NCI-H82 treated with DMSO at 0.1 percent for 48 hours (cell line): ENCODE measurements at regions not wholly inside any gene's neighbourhood (a gene's known extent, or its start where the extent isn't known, plus 50 kb on each side); places are given as distances from the start of the nearest gene placed in this dataset.
A peak's percentile ranks its signal among the peaks of the same experiment; 100 is the strongest.

Experiments
- DNase-seq: peaks from one replicate; lab custom pipeline; 2025; ENCODE audit not compliant: unreplicated experiment; lab: John Stamatoyannopoulos, UW

DNA sequence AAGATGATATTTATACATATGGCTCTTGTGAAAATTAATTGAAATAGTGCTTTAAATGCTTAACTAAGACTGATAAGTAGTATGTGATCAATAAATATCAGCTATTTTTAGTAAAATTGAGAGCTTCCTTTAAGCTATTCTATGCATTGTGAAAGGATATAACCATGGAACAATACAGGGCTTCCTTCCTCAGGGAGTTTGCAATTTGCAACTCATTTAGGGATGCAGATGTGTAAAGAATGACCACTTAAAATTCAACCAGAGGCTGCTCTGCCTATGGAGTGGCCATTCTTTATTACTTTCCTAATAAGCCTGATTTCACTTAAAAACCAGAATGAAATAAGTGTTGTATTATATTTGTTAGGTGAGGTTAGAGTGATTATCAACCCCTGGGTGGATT, 103.2 kb upstream of the PRICKLE1 start:
- DNase-seq = no peak

DNA sequence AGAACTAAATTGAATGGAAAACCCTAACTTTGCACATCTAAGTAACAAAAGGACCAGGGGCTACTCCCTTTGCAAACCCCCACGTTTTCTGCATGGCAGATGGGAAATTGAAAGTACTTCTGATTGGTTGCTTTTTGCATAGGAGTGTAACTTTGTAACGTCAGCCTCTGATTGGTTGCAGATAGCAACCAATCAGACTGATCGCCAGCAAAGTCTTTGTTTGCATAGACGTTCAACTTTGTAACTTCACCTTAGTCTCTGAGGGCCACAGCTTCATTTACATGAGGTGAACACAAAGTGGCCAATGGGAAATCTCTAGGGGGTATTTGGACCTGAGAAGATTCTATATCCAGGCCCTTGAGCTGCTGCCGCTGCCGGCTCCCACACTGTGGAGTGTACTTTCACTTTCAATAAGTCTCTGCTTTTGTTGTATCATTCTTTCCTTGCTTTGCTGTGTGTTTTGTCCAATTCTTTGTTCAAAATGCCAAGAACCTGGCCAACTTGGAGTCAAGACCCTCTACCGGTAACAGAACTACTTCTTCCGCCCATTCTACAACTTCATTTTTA, 102.5 kb upstream of the PRICKLE1 start:
- DNase-seq = no peak

DNA sequence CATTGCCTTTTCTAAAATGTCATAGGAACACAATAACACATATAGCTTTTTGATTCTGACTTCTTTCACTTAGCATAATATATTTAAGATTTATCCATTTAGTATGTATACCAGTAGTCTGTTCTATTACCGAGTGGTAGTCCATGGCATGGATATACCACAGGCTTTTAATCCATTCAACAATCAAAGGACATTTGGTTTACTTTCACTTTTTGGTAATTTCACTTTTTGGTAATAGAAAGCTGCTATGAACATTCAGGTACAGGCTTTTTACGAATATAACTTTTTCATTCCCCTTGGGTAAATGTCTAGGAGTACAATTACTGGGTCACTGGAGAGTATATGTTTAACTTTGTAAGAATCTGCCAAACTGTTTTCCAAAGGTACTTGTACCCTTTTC, 100.7 kb upstream of the PRICKLE1 start:
- DNase-seq = no peak

DNA sequence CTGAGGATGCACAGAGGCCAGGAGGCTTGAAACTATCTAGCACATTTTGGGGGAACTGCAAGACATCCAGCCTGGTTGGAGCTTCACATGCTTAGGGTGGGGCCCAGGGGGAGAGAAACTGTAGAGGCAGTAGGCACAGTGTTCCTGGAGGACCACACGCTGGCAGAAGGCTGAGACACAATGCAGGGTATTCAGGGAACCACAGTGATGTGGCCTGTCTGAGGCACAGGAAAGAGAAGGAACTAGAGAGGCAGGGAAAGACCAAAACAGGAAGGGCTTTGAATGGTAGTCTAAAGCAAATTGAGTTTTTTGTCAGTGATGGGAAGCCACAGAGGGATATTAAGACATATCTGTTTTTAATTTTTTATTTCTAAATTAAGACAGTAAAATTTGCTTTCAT, 100.2 kb upstream of the PRICKLE1 start:
- no peak for DNase-seq

DNA sequence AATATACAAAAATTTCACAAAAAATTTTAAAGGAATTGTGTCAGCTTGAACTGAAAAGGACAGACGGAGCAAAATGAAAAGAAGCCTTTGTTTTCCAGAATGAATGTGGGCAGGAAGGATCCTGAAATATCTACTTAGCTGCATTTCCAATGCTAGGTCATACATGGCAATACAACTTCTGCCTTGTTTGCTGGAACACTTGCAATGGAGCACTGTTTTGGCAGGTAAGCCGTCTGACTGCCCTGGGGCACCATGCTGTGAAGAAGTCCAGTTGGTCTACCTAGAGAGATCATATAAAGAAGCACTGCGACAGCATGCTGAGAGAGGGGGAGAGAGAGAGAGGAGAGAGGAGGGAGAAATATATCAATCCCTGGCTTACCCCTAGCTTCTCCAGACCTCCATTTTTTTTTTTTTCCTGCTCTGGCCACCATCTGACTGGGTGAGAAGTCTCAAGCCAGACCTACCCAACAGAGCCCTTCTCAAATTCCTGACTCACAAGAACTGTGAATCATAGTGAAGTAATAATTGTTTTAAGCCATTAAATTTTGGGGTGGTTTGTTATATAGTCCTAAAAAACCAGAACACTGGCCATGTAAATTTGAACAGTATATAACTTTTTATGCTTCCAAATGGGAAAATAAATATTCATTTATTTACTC, 97.1 kb upstream of the PRICKLE1 start:
- DNase-seq = no peak

DNA sequence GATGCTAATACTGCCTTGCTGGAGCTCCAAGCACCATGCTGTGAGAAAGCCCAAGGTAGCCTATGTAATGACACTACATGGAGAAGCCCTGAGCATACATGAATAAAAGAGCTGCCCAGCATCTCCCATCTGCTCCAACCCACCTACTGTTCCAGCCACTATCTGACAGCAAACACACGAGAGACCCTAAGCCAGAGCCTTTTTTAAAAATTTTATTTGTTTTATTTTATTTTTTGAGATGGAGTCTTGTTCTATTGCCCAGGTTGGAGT, 95.2 kb upstream of the PRICKLE1 start:
- DNase-seq = no peak

DNA sequence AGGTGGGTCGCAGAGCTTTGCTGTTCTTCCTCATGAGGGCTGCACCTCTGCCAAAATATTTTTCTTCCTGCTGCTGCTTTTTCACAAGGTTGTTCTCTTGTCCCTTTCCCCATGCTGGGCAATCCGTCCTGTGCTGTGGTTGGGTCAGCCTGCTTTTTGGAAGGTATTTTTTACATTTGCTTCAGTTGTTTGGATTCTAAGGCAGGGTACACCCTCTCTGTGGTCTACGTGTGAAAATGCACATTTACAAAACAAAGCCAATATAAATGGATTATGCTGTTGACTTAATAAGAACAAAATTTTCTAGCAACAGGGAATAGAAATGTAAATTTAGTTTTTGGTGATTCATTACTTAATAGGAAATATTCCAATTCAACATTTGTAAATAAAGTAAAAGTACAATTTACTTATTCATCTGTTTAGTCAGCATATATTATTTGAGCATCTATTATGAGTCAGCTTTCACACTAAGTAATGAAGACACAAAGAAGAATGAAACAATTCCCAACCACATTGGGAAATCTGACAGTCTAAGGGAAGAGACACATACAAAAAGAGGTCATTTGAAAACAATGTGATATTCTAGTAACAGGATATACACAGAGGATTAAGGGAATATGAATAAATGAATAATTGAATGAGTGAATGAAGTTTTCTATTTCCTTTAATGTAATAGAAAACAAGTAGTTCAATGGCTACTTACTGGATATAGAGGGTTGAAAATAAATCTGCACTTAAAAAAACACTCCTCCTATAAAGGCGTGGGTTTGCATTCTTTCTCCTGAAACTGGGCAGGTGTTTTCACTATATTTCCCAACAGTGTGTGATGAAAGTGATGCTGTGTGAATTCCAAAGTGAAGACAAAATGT, 94.6 kb upstream of the PRICKLE1 start:
- DNase-seq = no peak

DNA sequence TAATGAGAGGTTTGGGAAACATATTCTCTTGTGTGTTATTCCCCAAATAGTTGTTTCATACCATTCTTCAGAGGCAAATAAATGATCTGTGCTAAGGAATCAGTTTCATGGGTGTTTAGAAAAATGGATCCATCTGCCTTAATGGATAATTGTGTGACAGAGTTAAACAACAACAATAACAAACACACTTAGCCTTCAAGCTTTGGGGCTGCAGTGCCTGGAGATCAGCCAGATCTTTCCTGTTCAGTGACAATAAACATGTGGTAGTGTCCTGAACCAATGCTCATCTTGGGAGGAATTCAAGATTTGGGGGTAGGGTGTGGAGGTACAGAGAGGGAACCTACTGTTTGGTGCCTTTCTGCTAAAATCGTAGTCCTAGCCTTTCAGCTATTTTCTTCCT, 93.7 kb upstream of the PRICKLE1 start:
- no peak for DNase-seq

DNA sequence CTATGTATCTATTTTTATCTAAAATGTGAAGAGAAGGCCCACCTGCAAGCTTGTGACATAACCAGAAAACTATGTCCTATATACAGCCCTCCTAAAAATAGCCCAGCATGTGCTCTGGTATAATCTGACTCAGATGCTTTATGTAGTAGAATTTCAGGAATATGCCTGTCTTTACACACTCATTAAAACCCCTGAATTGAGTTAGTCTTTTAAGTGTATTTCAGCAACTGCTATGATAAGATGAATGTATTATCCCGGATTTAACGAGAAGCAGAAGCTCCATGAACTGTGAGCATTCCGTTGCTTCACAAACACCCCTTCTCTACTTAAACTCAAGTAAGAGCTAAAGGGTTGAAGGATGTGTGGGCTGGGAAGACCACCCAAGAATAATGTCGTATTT, 89.9 kb upstream of the PRICKLE1 start:
- no peak for DNase-seq

DNA sequence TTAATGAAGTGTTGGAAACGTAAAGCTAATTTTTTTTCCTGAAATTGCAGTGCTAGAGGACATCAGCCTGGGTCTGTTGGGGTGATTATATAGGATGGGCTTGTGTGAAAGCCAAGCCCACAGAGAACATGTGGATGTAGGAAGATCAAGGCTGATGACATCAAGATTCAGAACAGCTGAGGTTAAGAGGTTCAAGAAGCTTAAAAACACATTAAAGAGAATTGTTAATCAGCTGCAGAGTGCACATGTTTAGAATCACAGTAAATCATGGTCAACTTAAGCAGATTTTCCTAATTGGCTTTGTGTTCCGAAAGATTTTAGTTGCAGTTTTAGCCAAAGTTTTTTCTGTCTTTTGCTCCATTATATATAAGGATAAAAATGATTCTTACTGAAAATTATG, 87.9 kb upstream of the PRICKLE1 start:
- peak; percentile 93 for DNase-seq

DNA sequence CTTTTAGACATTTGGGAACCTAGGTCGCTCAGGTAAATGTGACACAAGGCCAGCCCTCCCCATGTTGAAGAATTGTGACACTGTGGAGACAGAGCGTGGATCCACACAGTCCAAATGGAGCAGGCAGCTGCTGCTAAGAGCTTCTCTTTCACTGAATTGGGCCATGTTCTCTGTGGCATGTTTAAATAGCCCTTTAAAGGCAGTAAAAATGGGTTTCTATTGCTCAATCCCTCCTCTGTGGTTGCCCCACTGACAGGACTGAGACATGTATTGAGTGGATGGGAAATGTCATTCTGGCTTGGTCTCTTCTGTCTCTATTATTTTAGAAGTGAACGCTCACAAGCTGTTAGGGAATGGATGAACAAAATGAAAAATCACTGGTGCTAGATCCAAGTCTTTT, 84.0 kb upstream of the PRICKLE1 start:
- no peak for DNase-seq

DNA sequence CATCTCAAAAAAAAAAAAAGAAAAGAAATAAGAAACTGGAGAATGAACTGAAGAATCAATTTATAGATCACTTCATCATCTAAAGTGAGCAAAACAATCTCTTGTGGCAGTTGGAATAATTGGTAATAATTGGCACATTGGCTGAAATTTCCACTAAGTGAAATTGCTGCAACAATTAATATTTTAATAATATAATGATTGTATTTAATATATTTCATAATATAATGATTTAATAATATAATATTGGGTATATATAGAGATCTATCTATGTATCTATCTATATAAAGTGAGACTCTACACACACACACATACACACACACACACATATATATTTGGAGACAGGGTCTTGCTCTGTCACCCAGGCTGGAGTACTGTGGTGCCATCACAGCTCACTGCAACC, 81.2 kb upstream of the PRICKLE1 start:
- no peak for DNase-seq

DNA sequence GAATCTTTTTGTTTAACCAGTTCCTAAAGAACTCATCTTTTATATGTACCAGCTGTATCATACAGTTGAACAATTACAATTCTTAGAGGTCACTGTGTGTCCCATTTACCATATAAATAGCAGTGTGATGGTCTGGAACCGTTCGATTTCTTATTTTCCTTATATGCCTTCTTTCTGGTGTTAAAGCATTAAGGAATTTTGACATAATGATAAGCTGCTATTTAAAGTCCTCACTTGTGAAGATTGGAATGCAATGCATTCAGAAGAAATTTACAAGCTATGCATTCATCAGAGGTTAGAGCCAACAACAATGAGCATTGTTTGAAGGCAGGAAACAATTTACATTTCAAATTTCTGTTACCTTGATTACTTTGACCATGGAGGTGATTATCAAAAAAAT, 80.0 kb upstream of the PRICKLE1 start:
- DNase-seq = no peak

DNA sequence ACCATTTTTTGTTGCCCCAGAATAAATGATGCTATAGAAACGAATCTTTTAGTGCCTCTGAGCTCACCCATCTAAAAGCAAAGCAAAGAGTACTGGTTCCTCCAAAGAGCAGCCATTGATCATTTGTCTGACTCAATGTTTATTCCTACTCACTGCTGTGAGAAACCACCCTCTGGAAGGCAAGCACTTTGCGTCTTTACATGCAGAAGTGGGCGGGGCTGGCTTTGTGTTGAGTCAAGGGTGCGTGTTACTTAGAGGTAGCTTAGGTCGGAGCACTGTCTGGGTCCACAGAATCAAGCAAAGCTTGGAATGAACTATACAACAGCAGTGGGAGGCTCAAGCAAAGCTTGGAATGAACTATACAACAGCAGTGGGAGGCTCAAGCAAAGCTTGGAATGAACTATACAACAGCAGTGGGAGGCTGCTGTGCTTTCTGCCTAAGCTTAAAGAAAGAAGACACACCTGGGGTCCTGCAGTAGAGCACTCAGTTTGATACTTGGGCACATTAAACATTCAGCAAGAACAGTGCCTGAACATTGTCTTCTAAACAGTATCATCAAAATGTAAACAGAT, 77.2 kb upstream of the PRICKLE1 start:
- DNase-seq = no peak

DNA sequence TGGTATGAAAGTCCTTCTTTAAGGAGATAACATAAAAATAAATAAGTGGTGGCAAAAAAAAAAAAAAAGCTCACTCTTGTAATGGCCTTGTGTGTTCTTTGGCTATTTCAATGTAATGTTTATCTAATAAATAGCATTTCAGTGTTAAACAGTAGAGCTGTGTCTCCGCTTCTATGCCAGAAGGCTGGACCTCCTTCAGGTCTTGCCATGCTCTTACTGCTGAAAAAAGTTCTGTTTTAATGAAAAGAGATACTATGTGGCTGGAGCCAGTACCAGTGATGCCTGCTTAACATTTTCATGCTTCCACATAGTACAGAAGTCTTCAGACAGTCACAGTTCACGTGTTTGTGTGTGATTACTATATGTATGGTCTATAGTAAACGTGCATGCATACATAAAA, 74.1 kb upstream of the PRICKLE1 start:
- no peak for DNase-seq

DNA sequence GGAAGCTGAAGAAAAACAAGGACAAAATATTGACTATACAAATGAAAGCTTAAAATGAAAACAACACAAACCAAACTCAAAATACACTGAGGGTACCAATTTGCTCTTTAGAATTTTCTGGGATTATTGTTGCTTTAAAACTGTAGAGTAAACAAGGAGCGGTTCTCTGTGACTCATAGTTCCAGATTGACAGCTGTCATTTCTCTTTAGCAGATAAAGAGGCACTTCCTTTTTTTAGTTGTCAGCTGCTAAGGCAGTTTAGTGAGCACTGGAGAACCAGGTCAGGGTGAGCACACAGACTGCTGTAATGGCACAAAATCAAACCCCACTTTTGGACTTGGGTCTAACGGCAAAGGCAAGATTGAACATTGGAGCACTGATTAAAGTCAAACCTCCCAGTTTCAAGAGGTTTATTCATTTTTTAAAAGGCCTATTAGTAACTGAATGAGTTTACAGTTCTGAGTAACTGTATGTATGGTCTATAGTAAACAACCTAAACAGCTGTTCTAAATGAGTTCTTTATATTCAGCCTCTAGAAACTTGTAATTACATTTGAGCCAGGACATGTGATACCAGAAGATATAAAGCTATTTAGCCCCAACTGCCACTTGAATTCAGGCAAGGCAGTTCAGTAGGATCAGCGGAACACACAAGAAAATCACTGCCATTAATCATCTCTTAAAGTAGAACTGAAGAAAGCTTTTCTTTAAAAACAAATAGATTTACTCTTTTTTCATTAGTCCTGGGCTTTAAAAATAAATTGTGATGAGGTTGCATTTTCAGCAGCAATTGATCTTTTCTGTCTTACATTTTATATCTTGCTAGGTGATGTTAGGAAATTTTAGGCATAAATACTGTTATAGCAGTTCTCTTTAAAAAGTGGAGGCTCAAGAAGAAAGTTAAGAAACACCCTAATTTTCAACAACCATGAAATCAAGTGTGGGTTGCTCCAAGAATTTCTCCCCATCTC, 71.7 kb upstream of the PRICKLE1 start:
- DNase-seq = peak; percentile 15

DNA sequence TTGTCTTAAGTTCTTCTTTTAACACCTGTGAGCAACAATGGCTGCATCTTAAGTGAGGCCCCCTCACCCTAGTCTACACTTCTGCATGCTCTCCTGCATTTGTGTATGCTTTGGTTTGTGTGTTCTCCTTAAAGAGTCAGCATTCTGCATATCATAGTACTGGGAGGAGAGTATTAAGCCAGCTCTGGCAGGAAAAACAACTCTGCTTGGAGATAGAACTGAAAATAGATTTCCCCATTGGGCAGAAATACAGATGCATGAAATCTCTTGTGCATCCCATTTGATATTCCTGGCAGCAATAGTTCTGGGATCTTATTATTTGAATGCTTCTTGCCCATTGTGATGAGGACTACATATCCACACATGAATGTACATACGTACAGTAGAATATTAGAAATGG, 70.6 kb upstream of the PRICKLE1 start:
- no peak for DNase-seq

DNA sequence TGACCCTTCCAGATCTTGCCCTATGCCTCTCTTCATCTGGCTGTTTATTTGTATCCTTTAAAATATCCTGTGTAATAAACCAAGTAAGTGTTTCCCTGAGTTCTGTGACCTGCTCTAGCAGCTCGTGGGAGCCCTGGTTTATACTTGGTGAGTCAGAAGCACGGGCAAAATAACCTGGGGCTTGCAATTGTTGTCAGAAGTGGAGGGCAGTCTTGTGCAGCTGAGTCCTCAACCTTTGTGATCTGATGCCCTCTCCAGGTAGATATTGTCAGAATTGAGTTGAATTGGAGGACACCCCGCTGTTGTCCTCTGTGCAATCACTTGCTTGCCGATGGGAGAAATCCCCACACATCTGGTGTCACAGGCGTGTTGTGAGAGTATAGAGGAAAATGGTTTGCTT, 62.5 kb upstream of the PRICKLE1 start:
- DNase-seq = no peak

DNA sequence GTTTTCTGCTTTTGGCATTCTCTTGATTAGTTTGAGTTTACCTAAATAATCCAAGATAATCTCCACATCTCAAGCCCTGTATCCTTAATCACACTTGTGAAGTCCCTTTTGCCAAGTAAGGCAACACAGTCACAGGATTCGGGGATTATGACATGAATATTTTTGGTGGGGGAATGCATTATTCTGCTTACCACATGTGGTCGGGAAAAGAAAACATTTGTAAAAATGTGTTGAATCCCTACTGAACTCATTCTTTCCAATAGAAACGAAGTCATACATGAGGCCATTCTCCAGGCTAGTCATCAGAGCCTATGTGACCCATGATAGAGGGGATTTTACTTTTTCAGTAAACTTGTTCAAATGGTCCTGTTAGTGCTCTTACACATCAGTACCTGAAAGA, 58.5 kb upstream of the PRICKLE1 start:
- no peak for DNase-seq

DNA sequence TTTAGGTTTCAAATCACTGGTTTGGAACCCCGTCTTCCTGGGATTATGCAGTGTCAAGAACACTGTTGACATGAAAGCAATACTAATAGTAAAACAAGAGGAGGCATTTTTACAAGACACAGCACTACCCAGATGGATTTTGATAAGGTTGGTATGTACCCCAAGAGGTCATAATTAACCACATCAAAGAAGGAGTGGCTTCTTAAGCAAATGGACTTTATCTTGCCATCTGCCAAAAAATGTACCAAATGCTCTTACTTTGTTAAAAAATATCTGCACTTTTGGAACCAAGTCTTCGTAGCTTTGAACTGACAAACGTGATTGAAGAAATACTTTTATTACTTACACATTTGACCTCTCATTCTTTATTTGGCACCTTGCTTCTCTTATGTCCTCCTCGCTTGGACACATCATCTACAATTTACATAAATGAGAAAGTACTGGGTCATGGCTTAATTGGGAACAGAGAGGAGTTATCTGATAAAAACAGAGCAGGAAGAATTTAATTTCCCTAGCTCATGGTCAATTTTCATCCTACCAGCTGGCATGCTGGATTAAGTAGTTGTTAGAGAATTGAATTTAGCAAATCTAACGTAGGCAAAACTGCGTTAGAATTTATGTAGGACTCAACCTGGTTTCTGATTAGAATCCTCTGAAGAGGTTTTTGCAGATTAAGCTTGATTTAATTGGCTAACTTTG, 54.5 kb upstream of the PRICKLE1 start:
- DNase-seq = no peak
